Left lung (tissue), 4 donors: ENCODE measurements at regions not wholly inside any gene's neighbourhood (a gene's known extent, or its start where the extent isn't known, plus 50 kb on each side); places are given as distances from the start of the nearest gene placed in this dataset.

ENCODE experiments used
- ATAC-seq: fragments of 200-7000 bp; cut with Tn5 transposase; one replicate; pipeline ENCODE4 v1.9.1; 2020; ENCODE audit warnings: moderate library complexity
- DNase-seq, 4 donors: peaks; one replicate each; pipeline ENCODE4 v3.0.0-alpha.2; 2013 to 2020
- H3K27ac ChIP-seq, 2 donors: fragments of 200-600 bp; sonication (generic) in 1 of 2; one replicate each; pipeline versions ENCODE4 v1.5.0 to v1.8.0; 2020 to 2021
- H3K27me3 ChIP-seq, 2 donors: fragments of 200-600 bp; sonication (generic) in 1 of 2; one replicate each; pipeline versions ENCODE4 v1.5.0 to v1.8.0; 2020 to 2021
- H3K36me3 ChIP-seq, 2 donors: fragments of 200-600 bp; sonication (generic) in 1 of 2; one replicate each; pipeline versions ENCODE4 v1.5.0 to v1.8.0; 2020 to 2021
- H3K4me1 ChIP-seq, 2 donors: fragments of 200-600 bp; one replicate each; pipeline ENCODE4 v1.8.0; 2021
- H3K4me3 ChIP-seq, 2 donors: fragments of 200-600 bp; sonication (generic) in 1 of 2; one replicate each; pipeline versions ENCODE4 v1.5.0 to v1.8.0; 2020 to 2021; ENCODE audit warnings: mild to moderate bottlenecking in 1 of 2
- H3K9me3 ChIP-seq, 2 donors: fragments of 200-600 bp; sonication (generic) in 1 of 2; one replicate each; pipeline versions ENCODE4 v1.5.0 to v1.8.0; 2020 to 2021
- CTCF ChIP-seq, 2 donors: fragments of 200-600 bp; sonication (generic) in 1 of 2; IDR thresholded peaks; one replicate each; pipeline versions ENCODE4 v1.5.0 to v1.8.0; 2021; ENCODE audit warnings: antibody characterized with exemption in 2 of 2
- intact Hi-C, 2 donors: fragments of 100-400 bp; cut with DNase I; formaldehyde crosslinking; loops; one replicate each; pipeline versions ENCODE4 v1.11.2 to v1.14.2; 2022
- donor health status: DM: no; HTN: yes; CAD: no.
- donor health status: DM: no; HTN: no; CAD: no.

- no peak for ATAC-seq
- DNase-seq, result peak in 1 of 4 donors; percentile 70
- Histone ChIP-seq H3K9me3 (no peaks in the 10 kb centered on the region), H3K27me3 (peaks cover 0 to 30% of the 10 kb centered on the region in 2 donors), H3K27ac (no peak overlapping the region), H3K4me1 (no peaks in the 10 kb centered on the region), H3K4me3 (no peak overlapping the region), H3K36me3 (no peaks in the 10 kb centered on the region)
- intact Hi-C loops, result no loop called here
- no peak for TF ChIP-seq CTCF (IDR thresholded peaks at IDR 0.05)
Observed at GRCh38 chr9:134260801-134261200, 65.5 kb upstream of the RXRA start.

GRCh38 chr9:134262035-134262434 is 64.2 kb upstream of the RXRA start:
- no peak for TF ChIP-seq CTCF (IDR thresholded peaks at IDR 0.05)
- ATAC-seq (no peak), DNase-seq (peak in 1 of 4 donors; percentile 47)
- no peaks in the 10 kb centered on the region for H3K4me1 ChIP-seq
- H3K27me3 ChIP-seq, result peaks cover 0 to 36% of the 10 kb centered on the region in 2 donors
- intact Hi-C loops, result no loop called here
- no peak overlapping the region for H3K27ac ChIP-seq
- H3K9me3 ChIP-seq, result no peaks in the 10 kb centered on the region
- no peak overlapping the region for H3K4me3 ChIP-seq
- no peaks in the 10 kb centered on the region for H3K36me3 ChIP-seq

GRCh38 chr9:134263596-134263995 is 62.7 kb upstream of the RXRA start:
- Histone ChIP-seq H3K9me3 (no peaks in the 10 kb centered on the region), H3K27me3 (peaks cover 0 to 51% of the 10 kb centered on the region in 2 donors), H3K27ac (no peak overlapping the region), H3K4me1 (peaks cover 0 to 12% of the 10 kb centered on the region in 2 donors), H3K36me3 (no peaks in the 10 kb centered on the region), H3K4me3 (no peak overlapping the region)
- ATAC-seq, result no peak
- TF ChIP-seq CTCF (IDR thresholded peaks at IDR 0.05), result no peak
- intact Hi-C loops, result no loop called here
- peak in 3 of 4 donors; percentile 10 to 42 (median 28) for DNase-seq

GRCh38 chr9:134264169-134264568 is 62.1 kb upstream of the RXRA start:
- H3K27ac ChIP-seq, result no peak overlapping the region
- TF ChIP-seq CTCF (IDR thresholded peaks at IDR 0.05), result no peak
- H3K9me3 ChIP-seq, result no peaks in the 10 kb centered on the region
- no peak overlapping the region for H3K4me3 ChIP-seq
- peaks cover 0 to 14% of the 10 kb centered on the region in 2 donors for H3K4me1 ChIP-seq
- peak in 1 of 4 donors; percentile 60 for DNase-seq
- no peak for ATAC-seq
- H3K36me3 ChIP-seq, result no peaks in the 10 kb centered on the region
- peaks cover 0 to 56% of the 10 kb centered on the region in 2 donors for H3K27me3 ChIP-seq
- intact Hi-C loops, result no loop called here

- Histone ChIP-seq H3K4me3 (no peak overlapping the region), H3K4me1 (peaks cover 0 to 14% of the 10 kb centered on the region in 2 donors), H3K36me3 (no peaks in the 10 kb centered on the region), H3K27me3 (peaks cover 0 to 59% of the 10 kb centered on the region in 2 donors), H3K9me3 (no peaks in the 10 kb centered on the region), H3K27ac (no peak overlapping the region)
- TF ChIP-seq CTCF (IDR thresholded peaks at IDR 0.05), result no peak
- intact Hi-C loops, result no loop called here
- DNase-seq (no peak), ATAC-seq (no peak)
Observed at GRCh38 chr9:134265078-134265477, 61.2 kb upstream of the RXRA start.
